T-cell (primary cell): ENCODE measurements at regions not wholly inside any gene's neighbourhood (a gene's known extent, or its start where the extent isn't known, plus 50 kb on each side); places are given as distances from the start of the nearest gene placed in this dataset.

Source experiments
- ATAC-seq, 4 experiments: fragments of 200-7000 bp in 3 of 4; fragments of 150-1000 bp in 1 of 4; cut with Tn5 transposase; replicated peaks in 1 of 4; 1 replicate in 3 of 4; 2 replicates in 1 of 4; pipeline ENCODE4 v1.10.0; 2021; ENCODE audit warnings: moderate library complexity in 3 of 4, mild to moderate bottlenecking in 2 of 4, moderate number of reproducible peaks in 1 of 4
- CTCF ChIA-PET, 2 donors: fragments of 300-600 bp; sonication (Branson Sonifier 250); formaldehyde crosslinking; loops; one replicate each; lab custom pipeline; 2022; ENCODE audit warnings: antibody characterized with exemption in 2 of 2; lab: Charles Lee
- POLR2A ChIA-PET, 2 donors: fragments of 300-600 bp; sonication (Branson Sonifier 250); formaldehyde crosslinking; loops; one replicate each; lab custom pipeline; 2022; ENCODE audit warnings: antibody characterized with exemption in 2 of 2; lab: Charles Lee
- DNase-seq, 35 experiments: peaks; one replicate each; pipeline versions ENCODE4 v3.0.0 to v3.0.0-alpha.2; 2013 to 2023
- H3K27ac ChIP-seq: one replicate; pipeline ENCODE4 v1.5.1; 2013; ENCODE audit warnings: low read length
- H3K27me3 ChIP-seq, 2 experiments: replicated peaks in 1 of 2; 1 replicate in 1 of 2; 2 replicates in 1 of 2; pipeline versions ENCODE4 v1.6.1 to v1.7.0; 2013; ENCODE audit warnings: low read length in 1 of 2, mixed read lengths in 1 of 2; ENCODE audit not compliant: control insufficient read depth in 2 of 2, insufficient read depth in 2 of 2; ENCODE audit errors: extremely low read depth in 1 of 2
- H3K36me3 ChIP-seq, 2 donors: 1 replicate in 1 of 2; 2 replicates in 1 of 2; pipeline versions ENCODE4 v1.6.1 to v1.7.0; 2013; ENCODE audit warnings: low read length in 1 of 2; ENCODE audit not compliant: control insufficient read depth in 2 of 2, insufficient read depth in 1 of 2; ENCODE audit errors: extremely low read depth in 1 of 2
- H3K4me1 ChIP-seq, 2 experiments: 1 replicate in 1 of 2; 2 replicates in 1 of 2; pipeline versions ENCODE4 v1.6.1 to v1.7.0; 2013; ENCODE audit warnings: low read length in 2 of 2, mixed read lengths in 1 of 2; ENCODE audit not compliant: insufficient read depth in 2 of 2, control insufficient read depth in 1 of 2; ENCODE audit errors: extremely low read depth in 1 of 2
- H3K4me3 ChIP-seq, 2 donors: 1 replicate in 1 of 2; 2 replicates in 1 of 2; pipeline versions ENCODE4 v1.5.1 to v1.7.0; 2013; ENCODE audit warnings: mild to moderate bottlenecking in 2 of 2, low read length in 1 of 2, moderate library complexity in 1 of 2; ENCODE audit not compliant: control insufficient read depth in 1 of 2; ENCODE audit errors: extremely low read depth in 1 of 2
- H3K9me3 ChIP-seq: 2 replicates; pipeline ENCODE4 v1.7.0; 2013
- H3K27ac Mint-ChIP-seq, 2 donors: one replicate each; pipeline ENCODE4 v1.8.0; 2020 to 2021; ENCODE audit warnings: mild to moderate bottlenecking in 2 of 2, mixed read lengths in 2 of 2
- H3K27me3 Mint-ChIP-seq, 2 donors: one replicate each; pipeline ENCODE4 v1.8.0; 2021 to 2022; ENCODE audit warnings: mixed read lengths in 2 of 2
- H3K36me3 Mint-ChIP-seq: one replicate; pipeline ENCODE4 v1.8.0; 2021; ENCODE audit warnings: mixed read lengths
- H3K4me1 Mint-ChIP-seq, 3 donors: one replicate each; pipeline ENCODE4 v1.8.0; 2020 to 2022; ENCODE audit warnings: mixed read lengths in 3 of 3, mild to moderate bottlenecking in 1 of 3
- H3K4me3 Mint-ChIP-seq, 3 donors: one replicate each; pipeline ENCODE4 v1.8.0; 2020 to 2022; ENCODE audit warnings: mild to moderate bottlenecking in 3 of 3, mixed read lengths in 3 of 3, moderate library complexity in 3 of 3
- H3K9me3 Mint-ChIP-seq, 3 donors: one replicate each; pipeline ENCODE4 v1.8.0; 2020 to 2022; ENCODE audit warnings: mixed read lengths in 3 of 3
- WGBS: methylation state at CpG from one replicate; pipeline ENCODE4 v1.1.5; 2013; ENCODE audit warnings: missing lambda C conversion rate; ENCODE audit not compliant: insufficient coverage; 5-methylcytosine and 5-hydroxymethylcytosine counted together

- Histone ChIP-seq H3K27me3 (no peaks in the 10 kb centered on the region), H3K36me3 (no peaks in the 10 kb centered on the region), H3K4me3 (no peak overlapping the region), H3K4me1 (peaks cover 0 to 4% of the 10 kb centered on the region in 2 experiments), H3K9me3 (no peaks in the 10 kb centered on the region), H3K27ac (no peak overlapping the region)
- no peak for ATAC-seq
- Mint-ChIP-seq H3K4me3 (no peak overlapping the region), H3K36me3 (no peaks in the 10 kb centered on the region), H3K27ac (no peak overlapping the region), H3K4me1 (peaks cover 0 to 15% (median 2%) of the 10 kb centered on the region in 3 donors), H3K27me3 (peaks cover 2 to 13% of the 10 kb centered on the region in 2 donors), H3K9me3 (no peaks in the 10 kb centered on the region)
- WGBS = no CpG with 5 or more reads among the region's 4 CpGs
- POLR2A ChIA-PET = no interaction called here
- CTCF ChIA-PET = no interaction called here
- DNase-seq = no peak
Measured at GRCh38 chrX:39205467-39205866, 404.2 kb downstream of the MID1IP1 start.

- Mint-ChIP-seq H3K27me3 (peaks cover 2 to 15% of the 10 kb centered on the region in 2 donors), H3K4me1 (peaks cover 0 to 5% (median 0%) of the 10 kb centered on the region in 3 donors), H3K9me3 (no peaks in the 10 kb centered on the region), H3K4me3 (no peak overlapping the region), H3K27ac (no peak overlapping the region), H3K36me3 (no peaks in the 10 kb centered on the region)
- Histone ChIP-seq H3K27me3 (no peaks in the 10 kb centered on the region), H3K4me3 (no peak overlapping the region), H3K4me1 (no peaks in the 10 kb centered on the region), H3K9me3 (no peaks in the 10 kb centered on the region), H3K27ac (no peak overlapping the region), H3K36me3 (no peaks in the 10 kb centered on the region)
- CTCF ChIA-PET = no interaction called here
- DNase-seq = no peak
- no peak for ATAC-seq
- no CpG with 5 or more reads among the region's 4 CpGs for WGBS
- POLR2A ChIA-PET = no interaction called here
Measured at GRCh38 chrX:39206399-39207145, 405.3 kb downstream of the MID1IP1 start.

DNA sequence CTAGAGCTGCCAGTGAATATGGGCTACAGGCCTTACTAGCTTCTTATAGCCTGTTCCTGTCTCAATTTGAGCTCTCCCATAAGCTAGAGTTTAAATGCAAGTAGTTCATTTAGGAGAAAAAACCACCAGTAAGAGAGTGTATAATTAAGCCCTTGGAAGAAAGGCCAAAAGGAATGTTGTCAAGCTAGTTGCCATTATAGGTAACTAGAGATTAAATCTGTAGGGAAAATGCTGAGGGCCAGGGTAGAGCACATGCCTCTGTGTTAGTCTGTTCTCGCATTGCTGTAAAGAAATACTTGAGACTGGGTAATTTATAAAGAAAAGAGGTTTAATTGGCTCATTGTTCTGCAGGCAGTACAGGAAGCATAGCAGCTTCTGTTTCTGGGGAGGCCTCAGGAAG is 410.2 kb downstream of the MID1IP1 start:
- no peak for ATAC-seq
- Mint-ChIP-seq H3K27me3 (peaks cover 0 to 20% of the 10 kb centered on the region in 2 donors), H3K9me3 (no peaks in the 10 kb centered on the region), H3K27ac (no peak overlapping the region), H3K4me1 (no peaks in the 10 kb centered on the region), H3K36me3 (no peaks in the 10 kb centered on the region), H3K4me3 (no peak overlapping the region)
- Histone ChIP-seq H3K4me3 (no peak overlapping the region), H3K9me3 (no peaks in the 10 kb centered on the region), H3K27ac (no peak overlapping the region), H3K4me1 (no peaks in the 10 kb centered on the region), H3K36me3 (no peaks in the 10 kb centered on the region), H3K27me3 (no peaks in the 10 kb centered on the region)
- ChIA-PET CTCF (no interaction called here), POLR2A (interaction anchor here in 1 of 2 donors (0.5 kb wide), 1 partner anchor 53 kb away, joined by 12 read pairs; no protein-coding TSS in a partner anchor)
- DNase-seq = no peak
- no CpG with 5 or more reads among the region's 1 CpG for WGBS

DNA sequence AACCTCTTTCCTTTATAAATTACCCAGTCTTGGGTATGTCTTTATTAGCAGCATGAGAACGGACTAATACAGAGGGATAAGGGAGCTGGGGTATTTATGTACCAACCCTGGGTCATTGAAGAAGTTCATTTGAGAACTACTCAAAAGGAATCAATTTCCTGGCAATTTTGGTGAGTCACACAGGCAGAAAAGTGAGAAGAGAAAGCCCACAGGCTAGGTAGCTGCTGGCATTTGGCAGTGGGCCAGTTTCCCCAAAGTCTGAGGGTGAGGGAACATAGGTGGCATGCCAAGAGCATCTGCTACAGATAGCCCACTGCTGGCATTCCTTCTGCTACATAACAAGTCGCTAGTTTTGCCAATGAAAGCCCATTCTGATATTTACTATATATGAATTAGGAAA is 411.2 kb downstream of the MID1IP1 start:
- no CpG with 5 or more reads among the region's 2 CpGs for WGBS
- Mint-ChIP-seq H3K27me3 (peaks cover 0 to 20% of the 10 kb centered on the region in 2 donors), H3K27ac (no peak overlapping the region), H3K9me3 (no peaks in the 10 kb centered on the region), H3K4me1 (no peaks in the 10 kb centered on the region), H3K4me3 (no peak overlapping the region), H3K36me3 (no peaks in the 10 kb centered on the region)
- CTCF ChIA-PET = interaction anchor here in 1 of 2 donors (0.5 kb wide), 1 partner anchor 228 kb away, joined by 3 read pairs; no protein-coding TSS in a partner anchor
- POLR2A ChIA-PET = no interaction called here
- no peaks in the 10 kb centered on the region for H3K36me3 ChIP-seq
- H3K27ac ChIP-seq = no peak overlapping the region
- no peaks in the 10 kb centered on the region for H3K9me3 ChIP-seq
- H3K27me3 ChIP-seq = no peaks in the 10 kb centered on the region
- H3K4me3 ChIP-seq = no peak overlapping the region
- no peak for ATAC-seq
- no peaks in the 10 kb centered on the region for H3K4me1 ChIP-seq
- no peak for DNase-seq

DNA sequence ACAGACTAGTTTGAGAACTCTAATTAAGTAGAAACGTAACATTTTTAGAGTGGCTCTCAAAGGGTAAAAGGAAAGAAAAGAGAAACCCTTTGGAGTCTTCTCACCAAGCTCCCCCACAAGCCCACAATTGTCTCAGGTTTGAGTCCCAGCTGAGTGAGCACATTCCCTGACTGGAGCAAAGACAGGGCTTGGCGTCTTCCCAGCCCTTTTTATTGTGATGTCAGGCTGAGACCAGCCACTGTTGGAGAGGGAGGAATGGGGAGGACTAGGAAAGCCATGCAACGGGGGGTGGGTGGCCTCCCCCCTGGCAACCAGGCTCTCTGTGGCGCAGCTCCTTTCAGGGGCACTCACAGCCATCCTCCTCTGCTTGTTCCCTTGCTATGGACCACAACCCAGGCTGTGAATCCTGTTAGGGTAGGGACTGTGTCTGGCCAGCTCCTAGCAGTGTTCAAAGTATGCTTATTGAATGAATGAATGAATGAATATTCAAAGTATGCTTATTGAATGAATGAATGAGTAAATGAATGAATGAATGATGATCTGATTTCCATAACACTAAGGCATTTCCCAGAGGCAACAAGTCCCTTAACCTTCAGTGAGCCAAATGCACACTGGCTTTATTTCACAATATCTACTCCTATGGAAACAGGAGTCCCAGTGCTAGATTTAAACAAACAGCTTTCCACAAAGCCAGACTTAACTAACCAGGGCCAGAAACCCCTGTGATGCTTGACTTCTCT is 413.3 kb downstream of the MID1IP1 start:
- Histone ChIP-seq H3K9me3 (no peaks in the 10 kb centered on the region), H3K36me3 (no peaks in the 10 kb centered on the region), H3K27ac (no peak overlapping the region), H3K27me3 (no peaks in the 10 kb centered on the region), H3K4me3 (no peak overlapping the region), H3K4me1 (no peaks in the 10 kb centered on the region)
- Mint-ChIP-seq H3K27me3 (peaks cover under 1 to 32% of the 10 kb centered on the region in 2 donors), H3K9me3 (no peaks in the 10 kb centered on the region), H3K27ac (no peak overlapping the region), H3K4me3 (no peak overlapping the region), H3K4me1 (no peaks in the 10 kb centered on the region), H3K36me3 (no peaks in the 10 kb centered on the region)
- POLR2A ChIA-PET = no interaction called here
- WGBS = no CpG with 5 or more reads among the region's 4 CpGs
- no peak for DNase-seq
- no peak for ATAC-seq
- CTCF ChIA-PET = no interaction called here

- Mint-ChIP-seq H3K27me3 (peaks cover 2 to 23% of the 10 kb centered on the region in 2 donors), H3K4me1 (no peaks in the 10 kb centered on the region), H3K27ac (no peak overlapping the region), H3K4me3 (no peak overlapping the region), H3K36me3 (no peaks in the 10 kb centered on the region), H3K9me3 (no peaks in the 10 kb centered on the region)
- Histone ChIP-seq H3K4me1 (no peaks in the 10 kb centered on the region), H3K4me3 (no peak overlapping the region), H3K9me3 (no peaks in the 10 kb centered on the region), H3K27me3 (peaks cover 0 to 2% of the 10 kb centered on the region in 2 experiments), H3K36me3 (no peaks in the 10 kb centered on the region), H3K27ac (no peak overlapping the region)
- ATAC-seq (no peak), DNase-seq (no peak)
- ChIA-PET CTCF (no interaction called here), POLR2A (no interaction called here)
- no CpG with 5 or more reads among the region's 1 CpG for WGBS
Measured at GRCh38 chrX:39220952-39221351, 419.7 kb downstream of the MID1IP1 start.
